HEK293T (cell line): ENCODE measurements at regions not wholly inside any gene's neighbourhood (a gene's known extent, or its start where the extent isn't known, plus 50 kb on each side); places are given as distances from the start of the nearest gene placed in this dataset.

Experiments used
- CTCF ChIA-PET: fragments of 350-600 bp; formaldehyde crosslinking; extraction: SDS; loops from one replicate; lab custom pipeline; 2021; ENCODE audit warnings: antibody characterized with exemption, inconsistent platforms; lab: Yijun Ruan, JAX
- POLR2A ChIA-PET: fragments of 350-600 bp; formaldehyde crosslinking; extraction: SDS; loops from one replicate; lab custom pipeline; 2020; ENCODE audit warnings: antibody characterized with exemption, inconsistent platforms; lab: Yijun Ruan, JAX
- DNase-seq: peaks from one replicate; pipeline ENCODE4 v3.0.0; 2012; ENCODE audit warnings: mixed read lengths; ENCODE audit errors: extremely low spot score
- ARNT ChIP-seq: fragments of 450-650 bp; IDR thresholded peaks from 2 replicates; pipeline ENCODE4 v1.6.1; 2017; ENCODE audit warnings: mild to moderate bottlenecking
- BHLHE40 ChIP-seq: fragments of 450-650 bp; IDR thresholded peaks from 2 replicates; pipeline ENCODE4 v1.6.1; 2016; ENCODE audit warnings: mild to moderate bottlenecking, moderate library complexity, borderline replicate concordance
- CTBP1 ChIP-seq: fragments of 450-650 bp; IDR thresholded peaks from 2 replicates; pipeline ENCODE4 v1.6.1; 2016; ENCODE audit warnings: borderline replicate concordance
- ELF4 ChIP-seq: fragments of 450-650 bp; IDR thresholded peaks from 2 replicates; pipeline ENCODE4 v1.6.1; 2017; ENCODE audit warnings: antibody characterized with exemption
- FOXA1 ChIP-seq: fragments of 450-650 bp; IDR thresholded peaks from 2 replicates; pipeline ENCODE4 v1.6.1; 2016; ENCODE audit warnings: mild to moderate bottlenecking
- FOXK2 ChIP-seq: fragments of 450-650 bp; IDR thresholded peaks from 2 replicates; pipeline ENCODE4 v1.6.1; 2016; ENCODE audit warnings: mild to moderate bottlenecking
- FOXM1 ChIP-seq: fragments of 450-650 bp; IDR thresholded peaks from 2 replicates; pipeline ENCODE4 v1.6.1; 2017; ENCODE audit warnings: mild to moderate bottlenecking, borderline replicate concordance
- HDGF ChIP-seq: fragments of 450-650 bp; IDR thresholded peaks from 2 replicates; pipeline ENCODE4 v1.6.1; 2017; ENCODE audit warnings: antibody characterized with exemption, borderline replicate concordance
- L3MBTL2 ChIP-seq: fragments of 450-650 bp; conservative IDR thresholded peaks from 2 replicates; pipeline ENCODE4 v1.6.1; 2016; ENCODE audit warnings: mild to moderate bottlenecking
- LEF1 ChIP-seq: fragments of 450-650 bp; IDR thresholded peaks from 2 replicates; pipeline ENCODE4 v1.6.1; 2017; ENCODE audit warnings: mild to moderate bottlenecking, borderline replicate concordance
- NFRKB ChIP-seq: fragments of 450-650 bp; IDR thresholded peaks from 2 replicates; pipeline ENCODE4 v1.6.1; 2016; ENCODE audit warnings: mild to moderate bottlenecking, moderate library complexity
- SP1 ChIP-seq: fragments of 450-650 bp; IDR thresholded peaks from 2 replicates; pipeline ENCODE4 v1.6.1; 2017
- SUZ12 ChIP-seq: fragments of 450-650 bp; IDR thresholded peaks from 2 replicates; pipeline ENCODE4 v1.6.1; 2016; ENCODE audit warnings: mild to moderate bottlenecking
- TARDBP ChIP-seq: fragments of 450-650 bp; IDR thresholded peaks from 2 replicates; pipeline ENCODE4 v1.6.1; 2016
- ZNF384 ChIP-seq: fragments of 450-650 bp; IDR thresholded peaks from 2 replicates; pipeline ENCODE4 v1.6.1; 2016
- TF ChIP-seq, protein P1 (sequence below): fragments of 450-650 bp; IDR thresholded peaks from 2 replicates; pipeline ENCODE4 v1.6.1; 2016

- no peak for DNase-seq
- ChIA-PET POLR2A (no interaction called here), CTCF (no interaction called here)
- TF ChIP-seq FOXA1: no peak
Observed at GRCh38 chr9:101877439-101877838, 139.0 kb upstream of the GRIN3A start.

GRCh38 chr9:101861472-101861871 is 123.0 kb upstream of the GRIN3A start:
- DNase-seq: no peak
- TF ChIP-seq CTBP1: no peak
- TF ChIP-seq FOXK2: no peak
- TF ChIP-seq ARNT: no peak
- TF ChIP-seq BHLHE40: no peak
- no peak for TF ChIP-seq NFRKB
- ChIA-PET CTCF (interaction anchor here (0.6 kb wide), 1 partner anchor 784 kb away, joined by 3 read pairs; no protein-coding TSS in a partner anchor), POLR2A (no interaction called here)

DNA sequence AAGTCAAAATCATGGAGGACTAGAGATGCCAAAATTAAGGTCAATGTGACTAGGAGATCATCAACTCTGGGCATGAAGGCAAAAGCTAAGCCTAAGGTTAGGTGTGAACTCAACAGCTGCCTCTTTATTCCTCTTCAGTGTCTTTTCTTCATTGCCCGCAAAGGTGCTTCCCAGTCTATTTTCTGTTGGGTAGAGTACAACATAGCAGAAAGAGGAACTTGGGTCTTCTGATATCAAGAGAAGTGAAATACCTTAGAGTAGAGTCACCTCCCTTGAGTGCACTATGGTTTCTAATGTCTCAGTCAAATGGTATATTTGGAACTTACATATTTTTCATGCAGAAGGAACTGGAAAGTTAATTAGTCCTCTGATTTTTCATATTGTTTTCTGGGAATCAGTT is 122.5 kb upstream of the GRIN3A start:
- no peak for DNase-seq
- POLR2A ChIA-PET: no interaction called here
- CTCF ChIA-PET: no interaction called here
- TF ChIP-seq ELF4 (no peak), FOXA1 (no peak), FOXK2 (no peak), FOXM1 (no peak), CTBP1 (no peak), NFRKB (no peak), SP1 (no peak), L3MBTL2 (no peak), ARNT (no peak), ZNF384 (no peak), BHLHE40 (no peak), TARDBP (no peak), SUZ12 (no peak), HDGF (no peak), LEF1 (no peak)
- TF ChIP-seq, protein P1, sequence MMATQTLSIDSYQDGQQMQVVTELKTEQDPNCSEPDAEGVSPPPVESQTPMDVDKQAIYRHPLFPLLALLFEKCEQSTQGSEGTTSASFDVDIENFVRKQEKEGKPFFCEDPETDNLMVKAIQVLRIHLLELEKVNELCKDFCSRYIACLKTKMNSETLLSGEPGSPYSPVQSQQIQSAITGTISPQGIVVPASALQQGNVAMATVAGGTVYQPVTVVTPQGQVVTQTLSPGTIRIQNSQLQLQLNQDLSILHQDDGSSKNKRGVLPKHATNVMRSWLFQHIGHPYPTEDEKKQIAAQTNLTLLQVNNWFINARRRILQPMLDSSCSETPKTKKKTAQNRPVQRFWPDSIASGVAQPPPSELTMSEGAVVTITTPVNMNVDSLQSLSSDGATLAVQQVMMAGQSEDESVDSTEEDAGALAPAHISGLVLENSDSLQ: no peak

DNA sequence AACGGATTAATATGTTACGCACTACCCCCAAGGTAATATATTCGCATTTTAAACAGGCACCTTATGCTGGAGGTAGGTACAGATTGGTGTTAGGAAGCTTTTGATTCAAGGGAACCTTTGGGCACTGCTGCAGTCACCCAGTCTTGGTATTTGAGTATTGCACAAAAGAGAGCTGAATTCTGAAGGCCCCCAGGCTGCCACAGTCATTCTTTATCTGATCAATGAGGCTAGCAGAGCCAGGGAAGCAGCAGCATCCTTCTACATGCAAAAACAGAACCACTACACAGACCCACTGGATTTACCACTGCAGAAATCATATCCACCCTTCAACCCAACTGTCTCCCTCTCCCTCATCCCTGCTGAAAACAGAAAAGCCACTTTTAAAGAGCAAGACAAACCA is 121.2 kb upstream of the GRIN3A start:
- no peak for DNase-seq
- ChIA-PET CTCF (interaction anchor here (0.6 kb wide), 1 partner anchor 137 kb away, joined by 3 read pairs; no protein-coding TSS in a partner anchor), POLR2A (no interaction called here)
- TF ChIP-seq SUZ12 (no peak), LEF1 (no peak), TARDBP (no peak), L3MBTL2 (no peak)

DNA sequence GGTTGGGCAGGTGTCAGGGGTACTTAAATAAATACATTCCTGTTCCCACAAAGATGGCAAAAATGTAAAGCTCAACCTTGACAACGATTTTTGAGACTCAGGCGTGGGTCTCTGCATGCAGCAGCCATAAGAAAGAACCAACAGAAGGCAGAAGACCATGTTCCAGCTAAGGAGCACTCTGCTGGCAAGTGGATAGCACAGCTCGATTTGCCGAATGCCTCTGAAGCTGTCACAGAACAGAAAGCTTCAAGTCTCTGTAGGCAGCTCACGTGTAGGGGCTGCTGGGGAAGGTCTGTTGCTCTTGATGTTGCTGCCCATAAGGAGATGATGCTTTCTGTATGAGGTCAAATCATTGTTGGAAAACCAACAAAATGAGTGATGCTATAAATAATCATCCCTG is 119.6 kb upstream of the GRIN3A start:
- CTCF ChIA-PET: no interaction called here
- no peak for TF ChIP-seq FOXA1
- TF ChIP-seq ELF4: no peak
- no peak for TF ChIP-seq BHLHE40
- no peak for TF ChIP-seq CTBP1
- no peak for TF ChIP-seq HDGF
- no peak for TF ChIP-seq NFRKB
- TF ChIP-seq ZNF384: no peak
- DNase-seq: no peak
- POLR2A ChIA-PET: no interaction called here

DNA sequence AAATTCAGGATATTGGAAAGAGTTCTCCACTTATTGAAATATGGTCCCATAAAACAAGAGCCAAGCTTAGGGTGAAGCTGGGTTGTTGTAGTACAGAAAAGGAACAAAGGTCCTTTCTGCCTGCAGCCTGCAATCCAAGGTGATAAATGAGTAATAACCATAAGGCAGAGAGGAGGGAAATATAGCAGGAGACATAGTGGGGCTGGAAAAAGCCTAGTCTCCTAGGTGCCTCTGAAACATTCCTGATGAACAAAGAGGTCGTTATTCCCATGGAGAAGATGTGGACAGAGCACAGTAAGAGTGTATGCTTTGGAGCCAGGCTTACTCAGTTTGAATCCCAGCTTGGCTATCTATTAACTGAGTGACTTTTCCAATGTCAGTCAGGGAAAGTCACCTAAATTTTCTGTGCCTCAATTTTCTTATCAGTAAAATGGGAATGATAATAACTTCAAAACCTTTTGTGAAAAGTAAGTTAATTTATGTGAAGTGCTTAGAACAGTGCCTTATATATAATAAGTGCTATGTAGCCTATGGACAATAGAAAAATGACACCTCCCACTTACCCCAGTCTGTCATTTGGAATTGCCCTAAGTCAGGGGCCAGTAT is 110.8 kb upstream of the GRIN3A start:
- no peak for DNase-seq
- TF ChIP-seq SP1: no peak
- no peak for TF ChIP-seq CTBP1
- TF ChIP-seq FOXK2: no peak
- no peak for TF ChIP-seq FOXA1
- TF ChIP-seq ARNT: no peak
- no peak for TF ChIP-seq ELF4
- no peak for TF ChIP-seq SUZ12
- no peak for TF ChIP-seq LEF1
- TF ChIP-seq L3MBTL2: no peak
- no peak for TF ChIP-seq ZNF384
- ChIA-PET CTCF (no interaction called here), POLR2A (no interaction called here)

DNA sequence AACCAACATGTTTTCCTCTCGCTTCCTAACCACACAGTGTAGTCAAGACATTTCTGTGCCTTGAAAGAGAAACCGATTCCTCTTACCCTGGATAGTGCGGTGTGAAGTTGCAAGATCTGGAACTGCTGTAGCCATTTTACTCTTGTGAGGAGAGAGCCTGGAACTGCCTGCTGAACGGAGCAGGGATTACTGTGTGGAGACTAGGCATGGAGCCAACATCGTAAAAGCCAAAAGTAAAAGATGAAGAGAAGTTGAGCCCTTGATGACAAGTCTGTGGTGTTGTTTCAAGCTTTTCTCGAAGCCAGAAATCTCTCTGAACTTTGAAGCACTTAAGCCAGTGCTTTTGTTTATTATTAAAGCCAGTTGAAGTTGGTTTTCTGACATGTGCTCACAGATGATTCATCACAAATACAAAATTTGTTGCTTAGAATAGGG is 110.1 kb upstream of the GRIN3A start:
- CTCF ChIA-PET: no interaction called here
- DNase-seq: peak; percentile 19
- no peak for TF ChIP-seq FOXK2
- TF ChIP-seq, protein P1: peak; percentile 18; the same call in 1 of the 2 replicates
- no peak for TF ChIP-seq ELF4
- POLR2A ChIA-PET: no interaction called here

DNA sequence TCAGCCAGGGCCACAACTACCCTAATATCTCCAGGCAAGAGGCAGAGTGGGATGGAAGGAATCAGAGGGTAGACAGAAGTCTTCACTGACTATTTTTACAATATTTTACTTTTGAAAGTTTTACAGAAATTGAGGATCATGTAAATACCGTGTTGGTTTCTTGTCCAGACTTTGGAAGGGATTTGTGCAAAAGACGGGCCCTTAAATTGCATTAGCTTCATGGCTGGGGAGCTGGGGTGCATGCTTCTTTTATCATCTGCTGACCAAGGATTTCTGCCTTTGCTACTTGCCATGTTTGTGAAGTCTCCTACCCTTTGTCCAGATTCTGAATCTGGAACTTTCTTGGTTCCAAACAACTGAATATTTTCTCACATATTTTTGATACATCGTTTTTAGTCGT is 107.7 kb upstream of the GRIN3A start:
- POLR2A ChIA-PET: no interaction called here
- DNase-seq: no peak
- CTCF ChIA-PET: no interaction called here
- TF ChIP-seq, protein P1: no peak
- no peak for TF ChIP-seq HDGF
- TF ChIP-seq BHLHE40: no peak
- TF ChIP-seq ARNT: no peak
- no peak for TF ChIP-seq L3MBTL2
- TF ChIP-seq CTBP1: no peak
- TF ChIP-seq FOXM1: no peak
- TF ChIP-seq NFRKB: no peak
- no peak for TF ChIP-seq LEF1
- TF ChIP-seq ELF4: no peak
- TF ChIP-seq FOXA1: no peak
- no peak for TF ChIP-seq FOXK2
- no peak for TF ChIP-seq SUZ12
- no peak for TF ChIP-seq ZNF384
- TF ChIP-seq TARDBP: no peak
- TF ChIP-seq SP1: no peak
